ENCODE measurements at regions not wholly inside any gene's neighbourhood (a gene's known extent, or its start where the extent isn't known, plus 50 kb on each side); places are given as distances from the start of the nearest gene placed in this dataset.

DNA sequence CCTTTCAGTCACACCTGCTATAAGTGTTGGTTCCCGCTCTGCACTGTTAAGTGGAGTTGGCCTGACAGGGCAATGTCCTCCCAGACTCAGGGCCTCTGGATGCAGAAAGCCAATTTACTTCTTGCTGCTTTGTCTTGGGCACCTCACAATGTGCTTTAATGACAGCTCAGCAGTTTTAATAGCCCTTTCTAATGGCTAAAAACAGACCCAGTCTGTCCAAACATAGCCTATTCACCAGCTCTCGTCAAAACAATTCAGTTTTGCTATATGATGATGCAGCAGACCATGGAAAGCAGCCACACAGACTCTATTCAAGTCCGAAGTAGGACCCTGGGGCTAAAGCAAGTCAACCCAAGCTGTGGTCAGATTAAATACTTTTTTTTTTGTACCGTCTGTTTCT lies 529.1 kb upstream of the SEMA6A start:
- H3K23me2 ChIP-seq (ENCODE audit: insufficient read length, low read depth, low read length, poor library complexity, severe bottlenecking), result no peaks in the 10 kb centered on the region
- no peaks in the 10 kb centered on the region for H3K27me3 ChIP-seq (ENCODE audit: insufficient read depth, low read length)
- H3K9ac ChIP-seq (ENCODE audit: extremely low read depth, insufficient read length, low read length), result no peak overlapping the region
- no peak overlapping the region for H2BK120ac ChIP-seq (ENCODE audit: low read depth, low read length, poor library complexity, severe bottlenecking)
- H3K4ac ChIP-seq (ENCODE audit: low read depth, low read length), result no peak overlapping the region
- Mint-ChIP-seq H3K9me3 (no peaks in the 10 kb centered on the region), H3K27me3 (ENCODE audit: low read depth) (no peaks in the 10 kb centered on the region), H3K36me3 (ENCODE audit: insufficient read depth in 1 of 3, low read depth in 3 of 3) (no peaks in the 10 kb centered on the region), H3K4me3 (no peak overlapping the region), H3K4me1 (peaks cover 13 to 18% of the 10 kb centered on the region in 2 experiments), H3K27ac (peak overlapping the region in 1 of 3 experiments; percentile 82; a peak in 2 of 7 replicates)
- H2BK12ac ChIP-seq (ENCODE audit: insufficient read length, low read depth, low read length), result no peak overlapping the region
- H3K18ac ChIP-seq (ENCODE audit: insufficient read length, low read depth, low read length), result no peak overlapping the region
- H2AK5ac ChIP-seq (ENCODE audit: insufficient read length, low read length), result no peak overlapping the region
- H2BK20ac ChIP-seq (ENCODE audit: low read depth, low read length, poor library complexity, severe bottlenecking), result no peak overlapping the region
- H3K79me2 ChIP-seq (ENCODE audit: insufficient read depth, low read length), result no peaks in the 10 kb centered on the region
- H3K79me1 ChIP-seq (ENCODE audit: insufficient read depth, low read depth, low read length, poor library complexity, severe bottlenecking), result no peaks in the 10 kb centered on the region
- no peak overlapping the region for H3K27ac ChIP-seq (ENCODE audit: insufficient read length, low read depth, low read length)
- no peak overlapping the region for H2BK5ac ChIP-seq (ENCODE audit: insufficient read length, low read length)
- no peaks in the 10 kb centered on the region for H3K9me3 ChIP-seq (ENCODE audit: control insufficient read depth, low read depth, low read length)
- H3K4me1 ChIP-seq (ENCODE audit: insufficient read depth, low read length), result 0 out of 2 replicates have a peak, but pooled peaks cover 3% of the 10 kb centered on the region
- no peak overlapping the region for H2BK15ac ChIP-seq (ENCODE audit: low read depth, low read length)
- no peak overlapping the region for H3T11ph ChIP-seq (ENCODE audit: low read length)
- H3K4me2 ChIP-seq (ENCODE audit: insufficient read depth, insufficient read length, low read length), result no peak overlapping the region
- H4K20me1 ChIP-seq (ENCODE audit: control insufficient read depth, insufficient read depth, insufficient read length), result no peaks in the 10 kb centered on the region
- H4K5ac ChIP-seq (ENCODE audit: insufficient read length, low read depth, low read length), result no peak overlapping the region
- H3K14ac ChIP-seq (ENCODE audit: insufficient read depth, low read length), result no peak overlapping the region
- no peak overlapping the region for H4K91ac ChIP-seq (ENCODE audit: insufficient read length, low read depth, low read length)
- no peak overlapping the region for H3K56ac ChIP-seq (ENCODE audit: insufficient read length, low read depth, low read length)
- DNase-seq, result no peak
- WGBS (ENCODE audit: extremely low coverage, insufficient read length, low lambda C conversion rate), result no CpG with 5 or more reads among the region's 4 CpGs
- TF ChIP-seq, protein P1, sequence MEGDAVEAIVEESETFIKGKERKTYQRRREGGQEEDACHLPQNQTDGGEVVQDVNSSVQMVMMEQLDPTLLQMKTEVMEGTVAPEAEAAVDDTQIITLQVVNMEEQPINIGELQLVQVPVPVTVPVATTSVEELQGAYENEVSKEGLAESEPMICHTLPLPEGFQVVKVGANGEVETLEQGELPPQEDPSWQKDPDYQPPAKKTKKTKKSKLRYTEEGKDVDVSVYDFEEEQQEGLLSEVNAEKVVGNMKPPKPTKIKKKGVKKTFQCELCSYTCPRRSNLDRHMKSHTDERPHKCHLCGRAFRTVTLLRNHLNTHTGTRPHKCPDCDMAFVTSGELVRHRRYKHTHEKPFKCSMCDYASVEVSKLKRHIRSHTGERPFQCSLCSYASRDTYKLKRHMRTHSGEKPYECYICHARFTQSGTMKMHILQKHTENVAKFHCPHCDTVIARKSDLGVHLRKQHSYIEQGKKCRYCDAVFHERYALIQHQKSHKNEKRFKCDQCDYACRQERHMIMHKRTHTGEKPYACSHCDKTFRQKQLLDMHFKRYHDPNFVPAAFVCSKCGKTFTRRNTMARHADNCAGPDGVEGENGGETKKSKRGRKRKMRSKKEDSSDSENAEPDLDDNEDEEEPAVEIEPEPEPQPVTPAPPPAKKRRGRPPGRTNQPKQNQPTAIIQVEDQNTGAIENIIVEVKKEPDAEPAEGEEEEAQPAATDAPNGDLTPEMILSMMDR (conservative IDR thresholded peaks at IDR 0.05), result no peak
- no peak overlapping the region for H3K23ac ChIP-seq (ENCODE audit: insufficient read length, low read depth, low read length)
- H2AFZ ChIP-seq (ENCODE audit: low read length), result no peak overlapping the region
- no peak overlapping the region for H4K8ac ChIP-seq (replicated peaks; ENCODE audit: insufficient read length, low read depth, low read length)
